SK-N-SH treated with all-trans-retinoic acid at 6 μM for 48 hours (cell line): ENCODE measurements at regions not wholly inside any gene's neighbourhood (a gene's known extent, or its start where the extent isn't known, plus 50 kb on each side); places are given as distances from the start of the nearest gene placed in this dataset.

Experiments
- ATAC-seq: fragments of 200-7000 bp; cut with Tn5 transposase; 3 replicates; pipeline ENCODE4 v1.9.1; 2020; ENCODE audit warnings: mild to moderate bottlenecking, moderate library complexity
- ARNTL ChIP-seq: fragments of 450-650 bp; formaldehyde crosslinking; IDR thresholded peaks from 2 replicates; pipeline ENCODE4 v1.5.0; 2020; ENCODE audit warnings: low read depth, mild to moderate bottlenecking, moderate library complexity, borderline replicate concordance
- BACH2 ChIP-seq: fragments of 250-450 bp; sonication (Bioruptor Pico); IDR thresholded peaks from 2 replicates; pipeline ENCODE4 v1.9.0; 2021; ENCODE audit warnings: mild to moderate bottlenecking, borderline replicate concordance
- CREB5 ChIP-seq: fragments of 250-450 bp; sonication (Bioruptor Pico); IDR thresholded peaks from 2 replicates; pipeline ENCODE4 v1.5.1; 2020; ENCODE audit warnings: low read depth, mild to moderate bottlenecking, moderate library complexity
- CSDC2 ChIP-seq: fragments of 250-450 bp; sonication (Bioruptor Pico); IDR thresholded peaks from 2 replicates; pipeline ENCODE4 v1.5.0; 2020; ENCODE audit warnings: mild to moderate bottlenecking, moderate library complexity
- CSRNP3 ChIP-seq: fragments of 250-450 bp; sonication (Bioruptor Pico); IDR thresholded peaks from 2 replicates; pipeline ENCODE4 v1.5.1; 2021; ENCODE audit warnings: mild to moderate bottlenecking, moderate library complexity
- ESRRG ChIP-seq: fragments of 250-450 bp; sonication (Bioruptor Pico); IDR thresholded peaks from 2 replicates; pipeline ENCODE4 v1.6.1; 2021; ENCODE audit warnings: mild to moderate bottlenecking
- GLIS3 ChIP-seq: fragments of 250-450 bp; sonication (Bioruptor Pico); IDR thresholded peaks from 2 replicates; pipeline ENCODE4 v1.5.0; 2020; ENCODE audit warnings: mild to moderate bottlenecking, moderate library complexity
- OSR1 ChIP-seq: fragments of 250-450 bp; sonication (Bioruptor Pico); IDR thresholded peaks from 2 replicates; pipeline ENCODE4 v1.8.0; 2022; ENCODE audit warnings: moderate library complexity, mild to moderate bottlenecking, inconsistent platforms
- PPARA ChIP-seq: fragments of 250-450 bp; sonication (Bioruptor Pico); IDR thresholded peaks from 2 replicates; pipeline ENCODE4 v1.5.0; 2020; ENCODE audit warnings: mild to moderate bottlenecking, borderline replicate concordance
- RARB ChIP-seq: fragments of 250-450 bp; sonication (Bioruptor Pico); IDR thresholded peaks from 2 replicates; pipeline ENCODE4 v1.8.0; 2021; ENCODE audit warnings: mild to moderate bottlenecking, moderate library complexity
- SNAI2 ChIP-seq: fragments of 250-450 bp; sonication (Bioruptor Pico); IDR thresholded peaks from 2 replicates; pipeline ENCODE4 v1.5.0; 2020; ENCODE audit warnings: mild to moderate bottlenecking, moderate library complexity
- TOX ChIP-seq: fragments of 250-450 bp; sonication (Bioruptor Pico); IDR thresholded peaks from 2 replicates; pipeline ENCODE4 v1.8.0; 2021; ENCODE audit warnings: mild to moderate bottlenecking, moderate library complexity, borderline replicate concordance
- ZC3H10 ChIP-seq: fragments of 250-450 bp; sonication (Bioruptor Pico); IDR thresholded peaks from 2 replicates; pipeline ENCODE4 v1.5.1; 2021; ENCODE audit warnings: mild to moderate bottlenecking, moderate library complexity
- ZFP3 ChIP-seq: fragments of 250-450 bp; sonication (Bioruptor Pico); IDR thresholded peaks from 2 replicates; pipeline ENCODE4 v1.5.0; 2020; ENCODE audit warnings: mild to moderate bottlenecking, moderate library complexity
- ZFP30 ChIP-seq: fragments of 450-650 bp; formaldehyde crosslinking; IDR thresholded peaks from 2 replicates; pipeline ENCODE4 v1.5.0; 2022; ENCODE audit warnings: mild to moderate bottlenecking, moderate library complexity
- ZNF565 ChIP-seq: fragments of 450-650 bp; formaldehyde crosslinking; conservative IDR thresholded peaks from 2 replicates; pipeline ENCODE4 v1.5.0; 2020; ENCODE audit warnings: low read depth, mild to moderate bottlenecking, moderate library complexity
- ZNF70 ChIP-seq: fragments of 450-650 bp; formaldehyde crosslinking; IDR thresholded peaks from 2 replicates; pipeline ENCODE4 v1.5.0; 2020; ENCODE audit warnings: mild to moderate bottlenecking, moderate library complexity
- ZNF8 ChIP-seq: fragments of 450-650 bp; formaldehyde crosslinking; IDR thresholded peaks from 2 replicates; pipeline ENCODE4 v1.5.0; 2020; ENCODE audit warnings: mild to moderate bottlenecking, moderate library complexity
- TF ChIP-seq, protein P1 (sequence below): fragments of 250-450 bp; sonication (Bioruptor Pico); IDR thresholded peaks from 2 replicates; pipeline ENCODE4 v1.8.0; 2020; ENCODE audit warnings: mild to moderate bottlenecking, moderate library complexity, borderline replicate concordance
- TF ChIP-seq, protein P2 (sequence below): fragments of 250-450 bp; sonication (Bioruptor Pico); IDR thresholded peaks from 2 replicates; pipeline ENCODE4 v1.8.0; 2021; ENCODE audit warnings: low read depth, mild to moderate bottlenecking, moderate library complexity, borderline replicate concordance
- TF ChIP-seq, protein P3 (sequence below): fragments of 250-450 bp; sonication (Bioruptor Pico); IDR thresholded peaks from 2 replicates; pipeline ENCODE4 v1.5.0; 2020; ENCODE audit warnings: mild to moderate bottlenecking, moderate library complexity

DNA sequence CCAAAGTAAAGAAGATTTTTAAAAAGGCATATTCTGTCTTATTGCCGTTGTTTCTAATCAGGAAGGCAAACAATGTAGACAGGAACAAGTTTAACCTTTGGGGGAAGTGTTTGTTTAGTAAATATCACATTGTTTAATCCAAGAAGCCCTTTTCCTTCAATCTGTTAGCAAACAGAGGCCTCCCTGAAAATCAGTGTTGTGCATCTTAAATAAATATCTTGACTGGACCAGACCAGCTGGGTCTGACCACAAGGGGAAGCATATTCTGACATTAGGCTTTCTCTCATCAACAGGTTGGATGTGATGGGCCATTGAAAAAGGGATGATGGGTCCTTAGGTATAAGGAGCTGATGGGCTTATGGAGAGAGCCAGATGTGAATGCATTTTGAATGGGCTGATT, 81.8 kb upstream of the SGIP1 start (continued):
- TF ChIP-seq ZNF565 (CRISPR knock-in tag) = no peak
- TF ChIP-seq GLIS3 = no peak
- TF ChIP-seq RARB (CRISPR knock-in tag) = no peak
- TF ChIP-seq ESRRG = no peak
- no peak for TF ChIP-seq ZNF70 (CRISPR knock-in tag)
- no peak for TF ChIP-seq ZC3H10
- TF ChIP-seq ZFP30 = no peak
- no peak for TF ChIP-seq BACH2
- TF ChIP-seq CSDC2 (CRISPR knock-in tag) = no peak
- no peak for TF ChIP-seq ARNTL (CRISPR knock-in tag)
- TF ChIP-seq, all 23 proteins: peak for 0

- no peak for ATAC-seq
- no peak for TF ChIP-seq SNAI2 (CRISPR knock-in tag)
- TF ChIP-seq RARB (CRISPR knock-in tag) = no peak
- no peak for TF ChIP-seq OSR1 (CRISPR knock-in tag)
- TF ChIP-seq, protein P1, sequence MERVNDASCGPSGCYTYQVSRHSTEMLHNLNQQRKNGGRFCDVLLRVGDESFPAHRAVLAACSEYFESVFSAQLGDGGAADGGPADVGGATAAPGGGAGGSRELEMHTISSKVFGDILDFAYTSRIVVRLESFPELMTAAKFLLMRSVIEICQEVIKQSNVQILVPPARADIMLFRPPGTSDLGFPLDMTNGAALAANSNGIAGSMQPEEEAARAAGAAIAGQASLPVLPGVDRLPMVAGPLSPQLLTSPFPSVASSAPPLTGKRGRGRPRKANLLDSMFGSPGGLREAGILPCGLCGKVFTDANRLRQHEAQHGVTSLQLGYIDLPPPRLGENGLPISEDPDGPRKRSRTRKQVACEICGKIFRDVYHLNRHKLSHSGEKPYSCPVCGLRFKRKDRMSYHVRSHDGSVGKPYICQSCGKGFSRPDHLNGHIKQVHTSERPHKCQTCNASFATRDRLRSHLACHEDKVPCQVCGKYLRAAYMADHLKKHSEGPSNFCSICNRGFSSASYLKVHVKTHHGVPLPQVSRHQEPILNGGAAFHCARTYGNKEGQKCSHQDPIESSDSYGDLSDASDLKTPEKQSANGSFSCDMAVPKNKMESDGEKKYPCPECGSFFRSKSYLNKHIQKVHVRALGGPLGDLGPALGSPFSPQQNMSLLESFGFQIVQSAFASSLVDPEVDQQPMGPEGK (CRISPR knock-in tag) = no peak
- no peak for TF ChIP-seq ZNF8 (CRISPR knock-in tag)
- TF ChIP-seq, protein P2, sequence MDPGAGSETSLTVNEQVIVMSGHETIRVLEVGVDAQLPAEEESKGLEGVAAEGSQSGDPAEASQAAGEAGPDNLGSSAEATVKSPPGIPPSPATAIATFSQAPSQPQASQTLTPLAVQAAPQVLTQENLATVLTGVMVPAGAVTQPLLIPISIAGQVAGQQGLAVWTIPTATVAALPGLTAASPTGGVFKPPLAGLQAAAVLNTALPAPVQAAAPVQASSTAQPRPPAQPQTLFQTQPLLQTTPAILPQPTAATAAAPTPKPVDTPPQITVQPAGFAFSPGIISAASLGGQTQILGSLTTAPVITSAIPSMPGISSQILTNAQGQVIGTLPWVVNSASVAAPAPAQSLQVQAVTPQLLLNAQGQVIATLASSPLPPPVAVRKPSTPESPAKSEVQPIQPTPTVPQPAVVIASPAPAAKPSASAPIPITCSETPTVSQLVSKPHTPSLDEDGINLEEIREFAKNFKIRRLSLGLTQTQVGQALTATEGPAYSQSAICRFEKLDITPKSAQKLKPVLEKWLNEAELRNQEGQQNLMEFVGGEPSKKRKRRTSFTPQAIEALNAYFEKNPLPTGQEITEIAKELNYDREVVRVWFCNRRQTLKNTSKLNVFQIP (CRISPR knock-in tag) = no peak
- no peak for TF ChIP-seq ZNF565 (CRISPR knock-in tag)
- TF ChIP-seq BACH2 = no peak
- TF ChIP-seq ZC3H10 = no peak
- no peak for TF ChIP-seq ZNF70 (CRISPR knock-in tag)
- TF ChIP-seq PPARA (CRISPR knock-in tag) = no peak
- TF ChIP-seq ZFP30 = no peak
- TF ChIP-seq ARNTL (CRISPR knock-in tag) = no peak
- TF ChIP-seq CSRNP3 (CRISPR knock-in tag) = no peak
- no peak for TF ChIP-seq TOX (CRISPR knock-in tag)
- TF ChIP-seq, protein P3, sequence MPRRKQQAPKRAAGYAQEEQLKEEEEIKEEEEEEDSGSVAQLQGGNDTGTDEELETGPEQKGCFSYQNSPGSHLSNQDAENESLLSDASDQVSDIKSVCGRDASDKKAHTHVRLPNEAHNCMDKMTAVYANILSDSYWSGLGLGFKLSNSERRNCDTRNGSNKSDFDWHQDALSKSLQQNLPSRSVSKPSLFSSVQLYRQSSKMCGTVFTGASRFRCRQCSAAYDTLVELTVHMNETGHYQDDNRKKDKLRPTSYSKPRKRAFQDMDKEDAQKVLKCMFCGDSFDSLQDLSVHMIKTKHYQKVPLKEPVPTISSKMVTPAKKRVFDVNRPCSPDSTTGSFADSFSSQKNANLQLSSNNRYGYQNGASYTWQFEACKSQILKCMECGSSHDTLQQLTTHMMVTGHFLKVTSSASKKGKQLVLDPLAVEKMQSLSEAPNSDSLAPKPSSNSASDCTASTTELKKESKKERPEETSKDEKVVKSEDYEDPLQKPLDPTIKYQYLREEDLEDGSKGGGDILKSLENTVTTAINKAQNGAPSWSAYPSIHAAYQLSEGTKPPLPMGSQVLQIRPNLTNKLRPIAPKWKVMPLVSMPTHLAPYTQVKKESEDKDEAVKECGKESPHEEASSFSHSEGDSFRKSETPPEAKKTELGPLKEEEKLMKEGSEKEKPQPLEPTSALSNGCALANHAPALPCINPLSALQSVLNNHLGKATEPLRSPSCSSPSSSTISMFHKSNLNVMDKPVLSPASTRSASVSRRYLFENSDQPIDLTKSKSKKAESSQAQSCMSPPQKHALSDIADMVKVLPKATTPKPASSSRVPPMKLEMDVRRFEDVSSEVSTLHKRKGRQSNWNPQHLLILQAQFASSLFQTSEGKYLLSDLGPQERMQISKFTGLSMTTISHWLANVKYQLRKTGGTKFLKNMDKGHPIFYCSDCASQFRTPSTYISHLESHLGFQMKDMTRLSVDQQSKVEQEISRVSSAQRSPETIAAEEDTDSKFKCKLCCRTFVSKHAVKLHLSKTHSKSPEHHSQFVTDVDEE (CRISPR knock-in tag) = no peak
- TF ChIP-seq ZFP3 = no peak
- no peak for TF ChIP-seq ESRRG
Measured at GRCh38 chr1:66452982-66453381, 81.0 kb upstream of the SGIP1 start.

DNA sequence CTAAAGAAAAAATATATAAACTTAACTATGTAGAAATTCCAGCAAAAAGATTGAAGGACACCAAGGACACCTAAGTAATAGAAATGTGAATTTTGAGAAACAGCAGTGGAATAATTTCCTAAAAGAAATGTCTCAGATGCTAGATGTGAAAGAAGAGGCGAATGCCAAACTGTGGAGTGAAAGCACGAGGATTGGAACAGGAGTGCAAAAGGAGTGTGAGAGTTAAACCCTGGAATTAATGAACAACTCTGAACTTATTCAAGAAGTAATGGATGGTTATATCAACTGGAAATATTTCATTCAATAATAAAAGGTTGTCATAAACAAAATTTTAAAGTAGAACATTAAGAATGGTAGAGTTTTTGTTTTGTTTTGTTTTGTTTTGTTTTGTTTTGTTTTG, 78.5 kb upstream of the SGIP1 start:
- ATAC-seq = no peak
- TF ChIP-seq CSRNP3 (CRISPR knock-in tag) (no peak), CREB5 (CRISPR knock-in tag) (no peak), ZC3H10 (no peak), ZFP30 (no peak), ZFP3 (no peak), SNAI2 (CRISPR knock-in tag) (no peak)
- TF ChIP-seq, all 23 proteins: peak for 0
